Tibial artery (tissue), 4 donors: ENCODE measurements at regions not wholly inside any gene's neighbourhood (a gene's known extent, or its start where the extent isn't known, plus 50 kb on each side); places are given as distances from the start of the nearest gene placed in this dataset.
"Not testable (repeated sequence)": the region's sequence is repeated elsewhere in the genome, so short reads cannot be mapped to it uniquely, and the experiment has no call there.

Experiments used
- DNase-seq, 2 donors: peaks; one replicate each; pipeline ENCODE4 v3.0.0-alpha.2; 2019
- H3K27ac ChIP-seq, 2 donors: fragments of 200-600 bp; sonication (generic) in 1 of 2; 1 replicate in 1 of 2; 2 replicates in 1 of 2; pipeline ENCODE4 v1.5.1; 2018 to 2019; ENCODE audit warnings: mild to moderate bottlenecking in 1 of 2
- H3K27me3 ChIP-seq, 2 donors: fragments of 200-600 bp; sonication (generic) in 1 of 2; one replicate each; pipeline versions ENCODE4 v1.5.1 to v1.6.0; 2016 to 2019
- H3K36me3 ChIP-seq, 3 donors: fragments of 200-600 bp; sonication (generic) in 2 of 3; one replicate each; pipeline ENCODE4 v1.5.1; 2016 to 2019; ENCODE audit warnings: mild to moderate bottlenecking in 2 of 3
- H3K4me1 ChIP-seq, 4 donors: fragments of 200-600 bp; sonication (generic) in 2 of 4; 1 replicate in 3 of 4; 2 replicates in 1 of 4; pipeline ENCODE4 v1.5.1; 2016 to 2019
- H3K4me3 ChIP-seq, 2 donors: fragments of 200-600 bp; sonication (generic) in 1 of 2; 1 replicate in 1 of 2; 2 replicates in 1 of 2; pipeline ENCODE4 v1.5.1; 2018 to 2019; ENCODE audit warnings: mild to moderate bottlenecking in 2 of 2
- H3K9me3 ChIP-seq, 3 donors: fragments of 200-600 bp; sonication (generic) in 1 of 3; one replicate each; pipeline ENCODE4 v1.5.1; 2016 to 2019
- CTCF ChIP-seq, 2 experiments: fragments of 200-600 bp in 1 of 2; fragments of 450-650 bp in 1 of 2; IDR thresholded peaks; one replicate each; pipeline ENCODE4 v1.5.1; 2017 to 2019; ENCODE audit warnings: antibody characterized with exemption in 2 of 2, mild to moderate bottlenecking in 1 of 2, moderate library complexity in 1 of 2
- intact Hi-C: fragments of 100-400 bp; cut with DNase I; formaldehyde crosslinking; loops from one replicate; pipeline ENCODE4 v1.15.0; 2023; ENCODE audit warnings: low total_unique reads

DNA sequence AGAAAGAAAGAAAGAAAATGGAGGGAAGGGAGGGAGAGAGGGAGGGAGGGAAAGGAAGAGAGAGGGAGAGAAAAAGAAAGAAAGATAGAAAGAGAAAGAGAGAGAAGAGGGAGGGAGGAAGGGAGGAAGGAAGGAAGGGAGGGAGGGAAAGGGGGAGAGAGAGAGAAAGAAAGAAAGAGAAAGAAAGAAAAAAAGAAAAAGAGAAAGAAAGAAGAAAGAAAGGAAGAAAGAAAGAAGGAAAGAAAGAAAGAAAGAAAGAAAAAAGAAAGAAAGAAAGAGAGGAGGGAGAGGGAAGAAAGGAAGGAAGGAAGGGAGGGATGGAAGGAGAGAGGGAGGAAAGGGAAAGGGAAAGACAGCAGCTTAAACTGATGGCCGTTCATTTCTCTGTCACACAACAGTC, 457.5 kb downstream of the PDZRN4 start:
- no peak overlapping the region for H3K27ac ChIP-seq
- H3K4me3 ChIP-seq: no peak overlapping the region
- no peaks in the 10 kb centered on the region for H3K36me3 ChIP-seq
- no peak for DNase-seq
- H3K4me1 ChIP-seq: no peaks in the 10 kb centered on the region
- TF ChIP-seq CTCF (IDR thresholded peaks at IDR 0.05): no peak
- no peaks in the 10 kb centered on the region for H3K27me3 ChIP-seq
- no peaks in the 10 kb centered on the region for H3K9me3 ChIP-seq
- intact Hi-C loops: no loop called here

GRCh38 chr12:41642808-41643207, 454.7 kb downstream of the PDZRN4 start:
- DNase-seq, intact Hi-C loops, H3K27me3 ChIP-seq, H3K4me1 ChIP-seq, H3K4me3 ChIP-seq, H3K36me3 ChIP-seq, H3K9me3 ChIP-seq, H3K27ac ChIP-seq: not testable (repeated sequence)

GRCh38 chr12:41636653-41637052, 448.5 kb downstream of the PDZRN4 start:
- no peak for TF ChIP-seq CTCF (IDR thresholded peaks at IDR 0.05)
- Histone ChIP-seq H3K27ac (no peak overlapping the region), H3K9me3 (no peaks in the 10 kb centered on the region), H3K4me1 (no peaks in the 10 kb centered on the region), H3K4me3 (no peak overlapping the region), H3K27me3 (no peaks in the 10 kb centered on the region), H3K36me3 (no peaks in the 10 kb centered on the region)
- no peak for DNase-seq
- intact Hi-C loops: no loop called here

- no peaks in the 10 kb centered on the region for H3K27me3 ChIP-seq
- H3K36me3 ChIP-seq: no peaks in the 10 kb centered on the region
- intact Hi-C loops: no loop called here
- DNase-seq: no peak
- TF ChIP-seq CTCF (IDR thresholded peaks at IDR 0.05): no peak
- H3K4me1 ChIP-seq: no peaks in the 10 kb centered on the region
- H3K27ac ChIP-seq: no peak overlapping the region
- H3K4me3 ChIP-seq: no peak overlapping the region
- H3K9me3 ChIP-seq: no peaks in the 10 kb centered on the region
Measured at GRCh38 chr12:41635626-41636364, 447.7 kb downstream of the PDZRN4 start.

GRCh38 chr12:41634091-41634490, 446.0 kb downstream of the PDZRN4 start:
- Histone ChIP-seq H3K4me3 (no peak overlapping the region), H3K27ac (no peak overlapping the region), H3K4me1 (no peaks in the 10 kb centered on the region), H3K27me3 (no peaks in the 10 kb centered on the region), H3K9me3 (no peaks in the 10 kb centered on the region), H3K36me3 (no peaks in the 10 kb centered on the region)
- DNase-seq: no peak
- intact Hi-C loops: no loop called here
- no peak for TF ChIP-seq CTCF (IDR thresholded peaks at IDR 0.05)

- intact Hi-C loops: no loop called here
Measured at GRCh38 chr12:41629611-41630010, 441.5 kb downstream of the PDZRN4 start.

More at GRCh38 chr12:41629611-41630010, 441.5 kb downstream of the PDZRN4 start:
- Histone ChIP-seq H3K27me3 (no peaks in the 10 kb centered on the region), H3K36me3 (no peaks in the 10 kb centered on the region), H3K27ac (no peak overlapping the region), H3K9me3 (peaks cover 0 to 7% (median 0%) of the 10 kb centered on the region in 3 donors), H3K4me3 (no peak overlapping the region), H3K4me1 (no peaks in the 10 kb centered on the region)
- TF ChIP-seq CTCF (IDR thresholded peaks at IDR 0.05): no peak
- DNase-seq: no peak
